ENCODE measurements at regions not wholly inside any gene's neighbourhood (a gene's known extent, or its start where the extent isn't known, plus 50 kb on each side); places are given as distances from the start of the nearest gene placed in this dataset.

GRCh38 chr3:124263168-124263567 lies 271.2 kb upstream of the ROPN1 start:
- TF ChIP-seq CTCF (IDR thresholded peaks at IDR 0.05) (no peak), EP300 (IDR thresholded peaks at IDR 0.05) (no peak)

Measured in stomach (tissue), 4 donors.